Esophagus muscularis mucosa (tissue), 4 donors: ENCODE measurements at regions not wholly inside any gene's neighbourhood (a gene's known extent, or its start where the extent isn't known, plus 50 kb on each side); places are given as distances from the start of the nearest gene placed in this dataset.

Experiments
- EP300 ChIP-seq: sonication (generic); formaldehyde crosslinking; IDR thresholded peaks from one replicate; pipeline ENCODE4 v1.6.1; 2017; ENCODE audit warnings: antibody characterized with exemption
- POLR2A ChIP-seq: fragments of 450-650 bp; IDR thresholded peaks from one replicate; pipeline ENCODE4 v1.6.1; 2017; ENCODE audit warnings: antibody characterized with exemption, moderate library complexity, mild to moderate bottlenecking, low read depth
- TF ChIP-seq, protein P1 (sequence below), 3 experiments: fragments of 200-600 bp in 2 of 3; fragments of 450-650 bp in 1 of 3; sonication (generic) in 2 of 3; IDR thresholded peaks; one replicate each; pipeline ENCODE4 v1.5.1; 2017 to 2019; ENCODE audit warnings: antibody characterized with exemption in 3 of 3, mild to moderate bottlenecking in 2 of 3, moderate library complexity in 1 of 3

DNA sequence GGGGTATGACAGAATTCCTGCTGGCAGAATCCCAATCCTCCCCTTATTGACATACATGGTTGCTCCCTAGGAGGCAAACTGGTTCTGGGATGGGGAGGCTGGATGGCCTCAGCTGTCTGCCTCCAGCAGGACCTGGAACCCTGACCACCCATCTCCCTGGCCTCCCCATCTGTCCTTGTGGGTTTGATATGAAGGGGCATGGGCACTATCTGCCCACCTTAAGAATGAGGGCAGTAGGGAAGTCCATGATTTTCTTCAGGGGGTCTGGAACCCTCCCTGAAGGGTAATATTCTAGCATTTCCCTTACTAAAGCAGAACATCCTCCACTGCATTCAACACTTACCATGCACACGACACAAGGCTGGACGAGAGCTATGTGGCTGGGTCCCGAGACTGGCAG, 113.6 kb downstream of the VAPA start:
- TF ChIP-seq, protein P1, sequence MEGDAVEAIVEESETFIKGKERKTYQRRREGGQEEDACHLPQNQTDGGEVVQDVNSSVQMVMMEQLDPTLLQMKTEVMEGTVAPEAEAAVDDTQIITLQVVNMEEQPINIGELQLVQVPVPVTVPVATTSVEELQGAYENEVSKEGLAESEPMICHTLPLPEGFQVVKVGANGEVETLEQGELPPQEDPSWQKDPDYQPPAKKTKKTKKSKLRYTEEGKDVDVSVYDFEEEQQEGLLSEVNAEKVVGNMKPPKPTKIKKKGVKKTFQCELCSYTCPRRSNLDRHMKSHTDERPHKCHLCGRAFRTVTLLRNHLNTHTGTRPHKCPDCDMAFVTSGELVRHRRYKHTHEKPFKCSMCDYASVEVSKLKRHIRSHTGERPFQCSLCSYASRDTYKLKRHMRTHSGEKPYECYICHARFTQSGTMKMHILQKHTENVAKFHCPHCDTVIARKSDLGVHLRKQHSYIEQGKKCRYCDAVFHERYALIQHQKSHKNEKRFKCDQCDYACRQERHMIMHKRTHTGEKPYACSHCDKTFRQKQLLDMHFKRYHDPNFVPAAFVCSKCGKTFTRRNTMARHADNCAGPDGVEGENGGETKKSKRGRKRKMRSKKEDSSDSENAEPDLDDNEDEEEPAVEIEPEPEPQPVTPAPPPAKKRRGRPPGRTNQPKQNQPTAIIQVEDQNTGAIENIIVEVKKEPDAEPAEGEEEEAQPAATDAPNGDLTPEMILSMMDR (IDR thresholded peaks at IDR 0.05) = no peak
- TF ChIP-seq EP300 = no peak
- TF ChIP-seq POLR2A = no peak
